PC-9 (cell line): ENCODE measurements at regions not wholly inside any gene's neighbourhood (a gene's known extent, or its start where the extent isn't known, plus 50 kb on each side); places are given as distances from the start of the nearest gene placed in this dataset.
"Not testable (repeated sequence)": the region's sequence is repeated elsewhere in the genome, so short reads cannot be mapped to it uniquely, and the experiment has no call there.

ENCODE experiments used
- BruUV-seq: library from RNA; stranded (reverse); fragments of 400-500 nt; replicated peaks from 2 replicates; lab custom pipeline; 2021; lab: Mats Ljungman, UMichigan
- CTCF ChIA-PET: fragments of 300-600 bp; sonication (Branson Sonifier 250); formaldehyde crosslinking; loops from one replicate; lab custom pipeline; 2022; ENCODE audit warnings: antibody characterized with exemption; lab: Charles Lee
- POLR2A ChIA-PET: fragments of 300-600 bp; sonication (Branson Sonifier 250); formaldehyde crosslinking; loops from one replicate; lab custom pipeline; 2022; ENCODE audit warnings: antibody characterized with exemption; ENCODE audit not compliant: unreplicated experiment; lab: Charles Lee
- DNase-seq, 2 experiments: peaks; one replicate each; pipeline versions ENCODE4 v3.0.0 to v3.0.0-alpha.2; 2015 to 2022; ENCODE audit warnings: mixed read lengths in 1 of 2
- H2AFZ ChIP-seq: fragments of 200-600 bp; sonication (generic); 2 replicates; pipeline ENCODE4 v1.8.1; 2017; ENCODE audit warnings: antibody characterized with exemption
- H3F3A ChIP-seq: fragments of 200-600 bp; sonication (generic); 2 replicates; pipeline ENCODE4 v1.8.1; 2017; ENCODE audit warnings: antibody characterized with exemption, mild to moderate bottlenecking, low read depth; ENCODE audit not compliant: insufficient read depth
- H3K27ac ChIP-seq: fragments of 200-600 bp; sonication (generic); 2 replicates; pipeline ENCODE4 v1.6.1; 2016; ENCODE audit warnings: mixed run types
- H3K27me3 ChIP-seq: fragments of 200-600 bp; sonication (generic); 2 replicates; pipeline ENCODE4 v1.6.1; 2016; ENCODE audit warnings: low read depth, mixed run types; ENCODE audit not compliant: insufficient read depth
- H3K36me3 ChIP-seq: fragments of 200-600 bp; sonication (generic); 2 replicates; pipeline ENCODE4 v1.6.1; 2016; ENCODE audit warnings: low read depth, mixed run types
- H3K4me1 ChIP-seq: fragments of 200-600 bp; sonication (generic); replicated peaks from 2 replicates; pipeline ENCODE4 v1.6.1; 2016; ENCODE audit warnings: mixed run types; ENCODE audit not compliant: insufficient read depth
- H3K4me2 ChIP-seq: fragments of 200-600 bp; sonication (generic); 2 replicates; pipeline ENCODE4 v1.6.1; 2017; ENCODE audit warnings: mixed run types
- H3K4me3 ChIP-seq: fragments of 200-600 bp; sonication (generic); 2 replicates; pipeline ENCODE4 v1.6.1; 2016; ENCODE audit warnings: mixed run types
- H3K79me2 ChIP-seq: fragments of 200-600 bp; sonication (generic); 2 replicates; pipeline ENCODE4 v1.6.1; 2017; ENCODE audit warnings: low read depth, mixed run types
- H3K9me2 ChIP-seq: fragments of 200-600 bp; sonication (generic); 2 replicates; pipeline ENCODE4 v1.8.1; 2017; ENCODE audit warnings: mild to moderate bottlenecking; ENCODE audit not compliant: insufficient read depth
- H3K9me3 ChIP-seq: fragments of 200-600 bp; sonication (generic); 2 replicates; pipeline ENCODE4 v1.8.1; 2016; ENCODE audit warnings: low read depth; ENCODE audit not compliant: insufficient read depth
- H4K20me1 ChIP-seq: fragments of 200-600 bp; sonication (generic); 2 replicates; pipeline ENCODE4 v1.8.1; 2017; ENCODE audit not compliant: insufficient read depth
- CTCF ChIP-seq: fragments of 200-600 bp; sonication (generic); conservative IDR thresholded peaks from 2 replicates; pipeline ENCODE4 v1.6.1; 2017; ENCODE audit warnings: mixed run types, antibody characterized with exemption, mild to moderate bottlenecking, moderate library complexity
- EZH2 ChIP-seq: fragments of 200-600 bp; sonication (generic); IDR thresholded peaks from 2 replicates; pipeline ENCODE4 v1.8.0; 2017; ENCODE audit warnings: antibody characterized with exemption, low read depth
- intact Hi-C: fragments of 100-400 bp; cut with micrococcal nuclease; formaldehyde crosslinking; loops from one replicate; pipeline ENCODE4 v1.10.0; 2022; ENCODE audit not compliant: unreplicated experiment

GRCh38 chr4:130029442-130029841 lies 933.5 kb downstream of the C4orf33 start:
- ChIA-PET POLR2A (no interaction called here), CTCF (no interaction called here)
- intact Hi-C loops, result no loop called here

DNA sequence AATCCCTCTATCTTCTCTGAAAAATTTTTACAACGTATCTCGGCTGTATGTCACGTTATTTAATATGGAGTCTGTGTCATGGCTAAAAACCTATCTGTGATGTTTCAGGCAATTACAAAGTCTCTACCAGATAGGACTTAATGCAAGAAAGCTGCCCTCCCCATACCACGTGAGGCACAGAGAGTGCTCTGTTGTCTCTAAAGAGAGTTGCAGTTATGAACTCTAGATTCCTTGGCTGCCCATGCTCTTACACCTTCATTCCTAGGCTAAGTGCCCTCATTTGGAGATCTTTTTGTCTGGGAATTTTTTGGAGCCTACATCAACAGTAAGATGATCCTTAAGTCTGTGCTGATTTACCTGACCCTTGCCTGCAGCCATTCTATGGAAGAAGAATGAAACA lies 935.9 kb downstream of the C4orf33 start:
- Histone ChIP-seq H3K79me2 (no peaks in the 10 kb centered on the region), H3F3A (no peaks in the 10 kb centered on the region), H3K27me3 (no peaks in the 10 kb centered on the region), H3K4me2 (no peak overlapping the region), H3K9me2 (no peaks in the 10 kb centered on the region), H4K20me1 (no peaks in the 10 kb centered on the region), H3K36me3 (no peaks in the 10 kb centered on the region), H3K9me3 (no peaks in the 10 kb centered on the region), H3K4me3 (no peak overlapping the region), H2AFZ (no peak overlapping the region), H3K27ac (no peak overlapping the region), H3K4me1 (no peaks in the 10 kb centered on the region)
- ChIA-PET POLR2A (no interaction called here), CTCF (no interaction called here)
- TF ChIP-seq EZH2 (no peak), CTCF (no peak)
- intact Hi-C loops, result no loop called here
- no peak for DNase-seq
- no TSS peak for BruUV-seq

More at GRCh38 chr4:130029442-130029841, 933.5 kb downstream of the C4orf33 start:
- no peak overlapping the region for H3K27ac ChIP-seq
- no peak for TF ChIP-seq EZH2
- no peak for TF ChIP-seq CTCF
- no peaks in the 10 kb centered on the region for H3K36me3 ChIP-seq
- no peaks in the 10 kb centered on the region for H4K20me1 ChIP-seq
- H3K79me2 ChIP-seq, result no peaks in the 10 kb centered on the region
- BruUV-seq, result no TSS peak
- H3K4me2 ChIP-seq, result no peak overlapping the region
- H3F3A ChIP-seq, result no peaks in the 10 kb centered on the region
- no peaks in the 10 kb centered on the region for H3K9me3 ChIP-seq
- no peak for DNase-seq
- no peak overlapping the region for H2AFZ ChIP-seq
- no peaks in the 10 kb centered on the region for H3K27me3 ChIP-seq
- no peaks in the 10 kb centered on the region for H3K9me2 ChIP-seq
- no peak overlapping the region for H3K4me3 ChIP-seq
- H3K4me1 ChIP-seq, result no peaks in the 10 kb centered on the region

DNA sequence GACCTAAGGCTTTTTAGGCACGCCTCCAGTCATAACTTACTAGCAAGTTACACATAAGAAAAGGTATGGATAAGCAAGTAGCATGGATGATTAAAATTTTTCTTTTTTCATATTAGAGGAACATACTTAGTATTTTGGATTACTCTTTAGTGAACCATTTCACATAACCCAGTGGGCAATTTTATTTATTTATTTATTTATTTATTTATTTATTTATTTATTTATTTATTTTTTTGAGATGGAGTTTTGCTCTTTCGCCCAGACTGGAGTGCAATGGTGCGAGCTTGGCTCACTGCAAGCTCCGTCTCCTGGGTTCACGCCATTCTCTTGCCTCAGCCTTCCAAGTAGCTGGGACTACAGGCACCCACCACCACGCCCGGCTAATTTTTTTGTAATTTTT lies 937.7 kb downstream of the C4orf33 start:
- H3K4me1 ChIP-seq, H4K20me1 ChIP-seq, H3K27ac ChIP-seq, H3K27me3 ChIP-seq, H3K9me2 ChIP-seq, H2AFZ ChIP-seq, H3K36me3 ChIP-seq, intact Hi-C loops, H3F3A ChIP-seq, H3K79me2 ChIP-seq, H3K9me3 ChIP-seq, BruUV-seq, CTCF ChIA-PET, H3K4me3 ChIP-seq, H3K4me2 ChIP-seq, POLR2A ChIA-PET, DNase-seq: not testable (repeated sequence)

- Histone ChIP-seq H3K36me3 (no peaks in the 10 kb centered on the region), H3K27me3 (no peaks in the 10 kb centered on the region), H3K9me2 (no peaks in the 10 kb centered on the region), H4K20me1 (no peaks in the 10 kb centered on the region), H3K79me2 (no peaks in the 10 kb centered on the region), H3K4me3 (no peak overlapping the region), H3K4me2 (no peak overlapping the region), H3K4me1 (no peaks in the 10 kb centered on the region), H3F3A (no peaks in the 10 kb centered on the region), H2AFZ (no peak overlapping the region), H3K27ac (no peak overlapping the region), H3K9me3 (no peaks in the 10 kb centered on the region)
- no TSS peak for BruUV-seq
- CTCF ChIA-PET, result no interaction called here
- no peak for DNase-seq
- TF ChIP-seq CTCF (no peak), EZH2 (no peak)
- POLR2A ChIA-PET, result no interaction called here
- intact Hi-C loops, result no loop called here
These were observed 938.9 kb downstream of the C4orf33 start for GRCh38 chr4:130034876-130035275.
